ENCODE measurements at regions not wholly inside any gene's neighbourhood (a gene's known extent, or its start where the extent isn't known, plus 50 kb on each side); places are given as distances from the start of the nearest gene placed in this dataset.

DNA sequence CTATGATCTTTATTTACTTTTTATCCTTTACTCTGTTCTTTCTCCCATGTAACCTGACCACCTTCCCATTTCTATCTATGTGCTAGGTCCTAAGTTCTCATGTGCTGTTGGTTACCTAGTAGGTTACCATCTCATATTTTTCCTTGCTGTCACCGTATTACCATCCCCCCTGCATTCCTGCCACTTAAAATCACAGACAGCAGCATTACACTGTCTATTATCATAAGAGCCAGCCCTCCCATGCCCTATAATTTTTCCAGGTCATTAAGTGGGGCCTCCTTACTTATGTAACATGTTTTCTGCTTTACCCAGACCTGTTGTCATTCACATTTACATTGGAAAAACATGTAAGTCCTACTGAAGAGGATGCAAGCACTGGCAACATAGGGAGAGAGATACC, 202.9 kb downstream of the HS3ST3A1 start:
- no peak overlapping the region for H3K4me2 ChIP-seq (ENCODE audit: low read depth, low read length, poor library complexity, severe bottlenecking)
- H3K79me2 ChIP-seq (ENCODE audit: insufficient read depth, low read length) = no peaks in the 10 kb centered on the region
- TF ChIP-seq EZH2phosphoT487 (IDR thresholded peaks at IDR 0.05; ENCODE audit: borderline replicate concordance) (no peak), CTCF (conservative IDR thresholded peaks at IDR 0.05; ENCODE audit: low read length) (no peak)

GRCh38 chr17:13398091-13398490, 203.6 kb downstream of the HS3ST3A1 start:
- H3K9ac ChIP-seq (ENCODE audit: low read depth, low read length, poor library complexity, severe bottlenecking) = no peak overlapping the region
- H3K9me2 ChIP-seq (replicated peaks; ENCODE audit: low read depth, low read length) = no peaks in the 10 kb centered on the region
- no peaks in the 10 kb centered on the region for H3K36me3 ChIP-seq (ENCODE audit: insufficient read depth, low read length)
- H3K4me2 ChIP-seq (ENCODE audit: low read depth, low read length, poor library complexity, severe bottlenecking) = no peak overlapping the region
- no peaks in the 10 kb centered on the region for H3K4me1 ChIP-seq (ENCODE audit: insufficient read depth, low read length, poor library complexity, severe bottlenecking)
- no peak overlapping the region for H2AFZ ChIP-seq (ENCODE audit: low read length)
- H3K79me2 ChIP-seq (ENCODE audit: insufficient read depth, low read length) = no peaks in the 10 kb centered on the region
- H3K27me3 ChIP-seq (ENCODE audit: insufficient read depth, low read length, poor library complexity, severe bottlenecking) = no peaks in the 10 kb centered on the region
- H3K9me3 ChIP-seq (ENCODE audit: insufficient read depth, low read depth, low read length) = peaks cover 12% of the 10 kb centered on the region; the same call in 1 of the 2 replicates
- TF ChIP-seq CTCF (conservative IDR thresholded peaks at IDR 0.05; ENCODE audit: low read length) (no peak), EZH2phosphoT487 (IDR thresholded peaks at IDR 0.05; ENCODE audit: borderline replicate concordance) (no peak)
- H3F3A ChIP-seq (ENCODE audit: low read depth) = no peaks in the 10 kb centered on the region
- no peaks in the 10 kb centered on the region for H4K20me1 ChIP-seq (ENCODE audit: insufficient read depth, low read length, poor library complexity, severe bottlenecking)
- no peak overlapping the region for H3K4me3 ChIP-seq (ENCODE audit: low read length, poor library complexity, severe bottlenecking)

More for the DNA sequence above, 202.9 kb downstream of the HS3ST3A1 start:
- H3K4me1 ChIP-seq (ENCODE audit: insufficient read depth, low read length, poor library complexity, severe bottlenecking) = no peaks in the 10 kb centered on the region
- H3K9ac ChIP-seq (ENCODE audit: low read depth, low read length, poor library complexity, severe bottlenecking) = no peak overlapping the region
- no peaks in the 10 kb centered on the region for H3K27me3 ChIP-seq (ENCODE audit: insufficient read depth, low read length, poor library complexity, severe bottlenecking)
- H4K20me1 ChIP-seq (ENCODE audit: insufficient read depth, low read length, poor library complexity, severe bottlenecking) = no peaks in the 10 kb centered on the region
- H3K4me3 ChIP-seq (ENCODE audit: low read length, poor library complexity, severe bottlenecking) = no peak overlapping the region
- no peaks in the 10 kb centered on the region for H3K9me2 ChIP-seq (replicated peaks; ENCODE audit: low read depth, low read length)
- no peaks in the 10 kb centered on the region for H3K36me3 ChIP-seq (ENCODE audit: insufficient read depth, low read length)
- no peaks in the 10 kb centered on the region for H3F3A ChIP-seq (ENCODE audit: low read depth)
- H3K9me3 ChIP-seq (ENCODE audit: insufficient read depth, low read depth, low read length) = peaks cover 10% of the 10 kb centered on the region; the same call in 1 of the 2 replicates
- no peak overlapping the region for H2AFZ ChIP-seq (ENCODE audit: low read length)

DNA sequence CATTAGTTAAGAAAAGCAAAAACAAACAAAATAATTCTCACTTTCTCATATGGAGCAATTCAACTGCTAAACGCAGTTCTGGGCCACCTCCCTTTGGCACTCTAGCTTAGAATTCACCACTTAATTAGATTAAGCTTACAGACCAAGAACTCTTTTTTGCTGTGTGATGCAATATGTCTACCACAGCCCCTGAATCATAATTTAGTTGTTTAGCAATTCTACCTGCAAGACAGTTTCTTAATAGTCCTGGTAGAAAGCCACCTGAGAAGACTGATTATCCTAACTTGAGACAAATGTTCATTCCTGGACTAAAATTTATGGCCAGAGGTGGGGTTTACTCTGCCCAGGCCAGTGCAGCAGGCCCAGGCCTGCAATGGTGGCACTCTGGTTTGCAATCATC, 205.9 kb downstream of the HS3ST3A1 start:
- Histone ChIP-seq H4K20me1 (ENCODE audit: insufficient read depth, low read length, poor library complexity, severe bottlenecking) (no peaks in the 10 kb centered on the region), H3K36me3 (ENCODE audit: insufficient read depth, low read length) (no peaks in the 10 kb centered on the region), H3K4me2 (ENCODE audit: low read depth, low read length, poor library complexity, severe bottlenecking) (no peak overlapping the region), H3F3A (ENCODE audit: low read depth) (no peaks in the 10 kb centered on the region), H2AFZ (ENCODE audit: low read length) (no peak overlapping the region), H3K9me2 (replicated peaks; ENCODE audit: low read depth, low read length) (no peaks in the 10 kb centered on the region), H3K9me3 (ENCODE audit: insufficient read depth, low read depth, low read length) (peaks cover 12% of the 10 kb centered on the region; the same call in 1 of the 2 replicates), H3K27me3 (ENCODE audit: insufficient read depth, low read length, poor library complexity, severe bottlenecking) (no peaks in the 10 kb centered on the region), H3K4me3 (ENCODE audit: low read length, poor library complexity, severe bottlenecking) (no peak overlapping the region), H3K9ac (ENCODE audit: low read depth, low read length, poor library complexity, severe bottlenecking) (no peak overlapping the region), H3K79me2 (ENCODE audit: insufficient read depth, low read length) (no peaks in the 10 kb centered on the region), H3K4me1 (ENCODE audit: insufficient read depth, low read length, poor library complexity, severe bottlenecking) (no peaks in the 10 kb centered on the region)
- TF ChIP-seq CTCF (conservative IDR thresholded peaks at IDR 0.05; ENCODE audit: low read length) (no peak), EZH2phosphoT487 (IDR thresholded peaks at IDR 0.05; ENCODE audit: borderline replicate concordance) (no peak)
